GM21515 (cell line): ENCODE measurements at regions not wholly inside any gene's neighbourhood (a gene's known extent, or its start where the extent isn't known, plus 50 kb on each side); places are given as distances from the start of the nearest gene placed in this dataset.
"Not testable (repeated sequence)": the region's sequence is repeated elsewhere in the genome, so short reads cannot be mapped to it uniquely, and the experiment has no call there.

ENCODE experiments used
- ATAC-seq: cut with Tn5 transposase; IDR thresholded peaks from one replicate; pipeline ENCODE4 v1.9.1; 2021; ENCODE audit not compliant: unreplicated experiment

DNA sequence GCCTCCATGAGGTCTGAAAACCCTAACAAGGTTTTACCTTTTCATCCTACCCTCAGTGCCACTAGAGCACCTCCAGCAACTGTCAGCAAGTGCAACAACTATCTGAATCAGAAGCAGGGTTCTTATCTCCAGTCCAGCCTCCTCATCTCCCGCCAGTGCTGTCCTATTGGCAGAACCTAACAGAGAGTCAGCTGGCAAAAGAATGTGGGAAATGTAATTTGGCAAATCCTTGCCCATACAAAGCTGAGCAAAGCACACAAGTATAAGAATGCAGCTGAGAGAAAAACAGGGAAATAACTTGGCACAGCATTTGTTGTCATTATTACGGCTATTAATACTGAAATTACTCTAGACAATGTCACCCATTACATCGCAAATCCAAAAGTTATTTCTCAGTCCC, 124.2 kb downstream of the ATP6V1G3 start:
- no peak for ATAC-seq

GRCh38 chr1:198411240-198411639, 129.2 kb downstream of the ATP6V1G3 start:
- ATAC-seq, result no peak

DNA sequence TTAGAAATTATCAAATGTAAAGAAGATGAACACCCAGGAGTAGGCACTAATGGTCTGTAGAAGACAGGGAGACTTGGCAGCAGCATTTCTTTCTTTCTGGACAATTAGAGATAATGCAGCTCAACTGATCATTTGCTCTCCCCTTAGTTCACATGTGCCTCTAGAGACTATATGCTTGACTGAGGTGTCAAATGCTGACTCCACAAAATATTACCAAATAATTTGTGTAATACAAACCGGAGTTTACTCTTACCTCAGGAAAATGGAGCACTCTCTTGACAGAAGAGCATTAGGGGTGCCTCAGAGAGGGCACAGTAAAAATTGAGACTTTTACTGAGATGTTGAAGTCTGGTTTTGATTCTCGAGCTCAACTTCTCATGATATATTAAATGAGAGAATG, 131.8 kb downstream of the ATP6V1G3 start:
- ATAC-seq, result no peak

DNA sequence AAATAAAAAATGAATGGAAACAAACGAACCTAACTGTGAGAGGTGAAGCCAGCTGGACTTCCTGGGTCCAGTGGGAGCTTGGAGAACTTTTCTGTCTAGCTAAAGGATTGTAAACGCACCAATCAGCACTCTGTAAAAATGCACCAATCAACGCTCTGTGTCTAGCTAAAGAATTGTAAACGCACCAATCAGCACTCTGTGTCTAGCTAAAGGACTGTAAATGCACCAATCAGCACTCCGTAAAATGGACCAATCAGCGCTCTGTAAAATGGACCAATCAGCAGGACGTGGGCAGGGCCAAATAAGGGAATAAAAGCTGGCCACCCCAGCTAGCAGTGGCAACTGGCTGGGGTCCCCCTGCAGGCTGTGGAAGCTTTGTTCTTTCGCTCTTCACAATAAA, 135.8 kb downstream of the ATP6V1G3 start:
- not testable (repeated sequence) for ATAC-seq

DNA sequence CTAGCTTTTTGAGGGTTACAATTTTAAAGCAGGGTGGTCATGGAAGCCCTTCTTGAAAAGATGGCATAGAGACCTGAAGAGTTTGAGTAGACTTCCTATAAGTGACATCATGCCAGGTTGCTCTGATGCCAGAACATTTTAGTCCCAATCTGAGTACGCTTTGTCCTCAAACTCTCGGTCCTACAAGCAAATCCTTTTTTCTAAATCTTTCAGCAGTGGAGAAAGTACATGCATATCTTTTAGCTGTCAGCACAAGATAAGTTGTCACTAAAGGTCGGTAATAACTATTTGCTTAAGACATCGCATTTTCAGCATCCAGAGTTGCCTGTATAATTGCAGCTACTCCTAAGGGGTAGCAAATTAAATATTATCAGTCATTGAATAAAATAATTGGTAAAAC, 140.4 kb downstream of the ATP6V1G3 start:
- ATAC-seq, result no peak

DNA sequence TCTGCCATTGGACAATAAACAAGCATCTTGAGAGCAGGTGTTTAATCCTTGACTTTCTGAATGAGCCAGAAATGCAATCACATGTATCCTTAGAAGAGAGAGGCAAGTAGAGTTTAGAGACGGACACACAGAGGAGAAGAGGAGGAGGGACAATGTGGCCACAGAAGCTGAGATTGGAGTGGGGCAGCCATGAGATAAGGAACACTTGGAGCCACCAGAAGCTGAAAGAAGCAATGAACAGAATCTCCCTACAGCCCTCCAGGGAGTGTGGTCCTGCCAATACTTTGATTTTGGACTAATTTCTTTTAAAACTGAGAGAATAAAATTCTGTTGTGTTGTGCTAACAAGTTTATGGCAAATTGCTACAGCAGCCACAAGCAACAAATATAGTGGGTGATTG, 141.0 kb downstream of the ATP6V1G3 start:
- ATAC-seq, result no peak

- no peak for ATAC-seq
Measured at GRCh38 chr1:198397208-198397808, 143.2 kb downstream of the ATP6V1G3 start.

- ATAC-seq, result no peak
Measured at GRCh38 chr1:198391393-198392020, 149.0 kb downstream of the ATP6V1G3 start.

GRCh38 chr1:198387587-198387986, 152.9 kb downstream of the ATP6V1G3 start:
- ATAC-seq, result no peak

DNA sequence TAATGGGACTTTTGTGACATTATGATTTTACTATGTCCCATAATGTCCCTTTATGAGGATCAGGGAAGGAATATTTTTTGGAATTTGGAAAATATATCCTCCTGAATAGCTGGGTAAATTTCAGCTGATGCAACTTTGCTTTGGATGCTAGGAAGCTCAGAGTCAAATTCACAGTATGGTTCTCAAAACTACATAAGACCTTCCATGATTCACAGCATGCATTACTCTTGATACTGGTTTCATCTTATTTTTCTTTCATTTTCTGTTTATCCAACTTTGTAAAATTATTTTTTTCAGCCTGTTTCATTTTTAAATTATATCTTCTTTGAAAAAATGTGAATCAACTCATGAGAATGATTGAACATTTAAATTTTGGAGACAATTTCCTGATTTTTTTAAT, 160.2 kb downstream of the ATP6V1G3 start:
- no peak for ATAC-seq

DNA sequence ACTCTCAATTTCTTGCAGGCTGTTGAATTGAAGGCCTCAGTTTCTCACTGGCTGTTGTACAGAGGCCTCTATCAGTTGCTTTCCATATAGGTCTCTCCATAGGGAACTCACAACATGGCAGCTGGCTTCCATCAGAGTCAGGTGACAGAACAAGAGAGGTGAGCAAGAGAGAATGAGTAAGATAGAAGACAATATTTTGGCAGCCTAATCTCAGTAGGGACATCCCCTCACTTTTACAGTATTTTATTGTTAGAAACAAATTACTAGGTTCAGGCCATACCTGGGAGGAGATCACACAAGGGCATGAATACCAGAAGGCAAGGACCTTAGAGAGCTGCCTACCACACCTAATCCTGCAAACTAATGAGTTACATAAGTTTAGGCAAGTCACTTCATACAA, 162.8 kb downstream of the ATP6V1G3 start:
- ATAC-seq, result no peak

DNA sequence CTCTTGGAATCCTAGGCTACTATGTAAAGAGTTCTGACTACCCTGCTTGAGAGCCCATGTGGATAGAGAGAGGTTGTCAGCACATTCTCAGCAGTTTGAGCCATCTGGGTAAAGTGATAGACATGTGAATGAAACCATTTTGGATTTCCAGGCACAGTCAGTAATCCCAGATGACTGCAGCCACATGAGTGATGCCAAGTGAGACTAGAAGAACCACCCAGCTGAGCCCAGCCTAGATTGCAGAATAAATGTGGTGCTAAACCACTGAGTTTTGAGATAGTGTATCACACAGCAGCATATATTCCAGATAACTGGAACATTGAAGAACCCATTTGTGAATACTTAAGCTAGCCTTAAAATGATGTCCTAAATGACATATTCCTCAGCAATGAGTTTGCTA, 166.2 kb downstream of the ATP6V1G3 start:
- no peak for ATAC-seq

DNA sequence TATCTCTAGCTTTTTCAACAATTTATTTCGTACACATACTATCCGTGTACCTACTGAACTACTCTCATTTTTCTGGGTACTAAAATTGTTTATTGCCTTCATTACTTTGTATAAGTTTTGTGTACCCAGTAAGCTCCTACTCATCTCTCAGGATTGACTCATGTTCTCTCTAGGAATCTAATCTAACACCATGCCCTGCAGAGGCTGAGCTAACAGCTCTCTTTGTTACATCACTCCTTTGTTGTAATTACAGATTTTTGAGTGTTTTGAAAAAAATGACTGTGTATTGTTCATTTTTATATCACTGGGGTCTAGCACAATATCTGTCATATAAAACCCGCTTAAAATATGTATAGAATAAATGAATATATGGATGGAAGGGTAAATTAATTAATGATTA, 167.1 kb downstream of the ATP6V1G3 start:
- ATAC-seq, result no peak
